T-cell (primary cell): ENCODE measurements at regions not wholly inside any gene's neighbourhood (a gene's known extent, or its start where the extent isn't known, plus 50 kb on each side); places are given as distances from the start of the nearest gene placed in this dataset.

Source experiments
- ATAC-seq, 4 experiments: fragments of 200-7000 bp in 3 of 4; fragments of 150-1000 bp in 1 of 4; cut with Tn5 transposase; replicated peaks in 1 of 4; 1 replicate in 3 of 4; 2 replicates in 1 of 4; pipeline ENCODE4 v1.10.0; 2021; ENCODE audit warnings: moderate library complexity in 3 of 4, mild to moderate bottlenecking in 2 of 4, moderate number of reproducible peaks in 1 of 4
- CTCF ChIA-PET, 2 donors: fragments of 300-600 bp; sonication (Branson Sonifier 250); formaldehyde crosslinking; loops; one replicate each; lab custom pipeline; 2022; ENCODE audit warnings: antibody characterized with exemption in 2 of 2; lab: Charles Lee
- POLR2A ChIA-PET, 2 donors: fragments of 300-600 bp; sonication (Branson Sonifier 250); formaldehyde crosslinking; loops; one replicate each; lab custom pipeline; 2022; ENCODE audit warnings: antibody characterized with exemption in 2 of 2; lab: Charles Lee
- DNase-seq, 35 experiments: peaks; one replicate each; pipeline versions ENCODE4 v3.0.0 to v3.0.0-alpha.2; 2013 to 2023
- H3K27ac ChIP-seq: one replicate; pipeline ENCODE4 v1.5.1; 2013; ENCODE audit warnings: low read length
- H3K27me3 ChIP-seq, 2 experiments: replicated peaks in 1 of 2; 1 replicate in 1 of 2; 2 replicates in 1 of 2; pipeline versions ENCODE4 v1.6.1 to v1.7.0; 2013; ENCODE audit warnings: low read length in 1 of 2, mixed read lengths in 1 of 2; ENCODE audit not compliant: control insufficient read depth in 2 of 2, insufficient read depth in 2 of 2; ENCODE audit errors: extremely low read depth in 1 of 2
- H3K36me3 ChIP-seq, 2 donors: 1 replicate in 1 of 2; 2 replicates in 1 of 2; pipeline versions ENCODE4 v1.6.1 to v1.7.0; 2013; ENCODE audit warnings: low read length in 1 of 2; ENCODE audit not compliant: control insufficient read depth in 2 of 2, insufficient read depth in 1 of 2; ENCODE audit errors: extremely low read depth in 1 of 2
- H3K4me1 ChIP-seq, 2 experiments: 1 replicate in 1 of 2; 2 replicates in 1 of 2; pipeline versions ENCODE4 v1.6.1 to v1.7.0; 2013; ENCODE audit warnings: low read length in 2 of 2, mixed read lengths in 1 of 2; ENCODE audit not compliant: insufficient read depth in 2 of 2, control insufficient read depth in 1 of 2; ENCODE audit errors: extremely low read depth in 1 of 2
- H3K4me3 ChIP-seq, 2 donors: 1 replicate in 1 of 2; 2 replicates in 1 of 2; pipeline versions ENCODE4 v1.5.1 to v1.7.0; 2013; ENCODE audit warnings: mild to moderate bottlenecking in 2 of 2, low read length in 1 of 2, moderate library complexity in 1 of 2; ENCODE audit not compliant: control insufficient read depth in 1 of 2; ENCODE audit errors: extremely low read depth in 1 of 2
- H3K9me3 ChIP-seq: 2 replicates; pipeline ENCODE4 v1.7.0; 2013
- H3K27ac Mint-ChIP-seq, 2 donors: one replicate each; pipeline ENCODE4 v1.8.0; 2020 to 2021; ENCODE audit warnings: mild to moderate bottlenecking in 2 of 2, mixed read lengths in 2 of 2
- H3K27me3 Mint-ChIP-seq, 2 donors: one replicate each; pipeline ENCODE4 v1.8.0; 2021 to 2022; ENCODE audit warnings: mixed read lengths in 2 of 2
- H3K36me3 Mint-ChIP-seq: one replicate; pipeline ENCODE4 v1.8.0; 2021; ENCODE audit warnings: mixed read lengths
- H3K4me1 Mint-ChIP-seq, 3 donors: one replicate each; pipeline ENCODE4 v1.8.0; 2020 to 2022; ENCODE audit warnings: mixed read lengths in 3 of 3, mild to moderate bottlenecking in 1 of 3
- H3K4me3 Mint-ChIP-seq, 3 donors: one replicate each; pipeline ENCODE4 v1.8.0; 2020 to 2022; ENCODE audit warnings: mild to moderate bottlenecking in 3 of 3, mixed read lengths in 3 of 3, moderate library complexity in 3 of 3
- H3K9me3 Mint-ChIP-seq, 3 donors: one replicate each; pipeline ENCODE4 v1.8.0; 2020 to 2022; ENCODE audit warnings: mixed read lengths in 3 of 3
- whole genome bisulfite sequencing: methylation state at CpG from one replicate; pipeline ENCODE4 v1.1.5; 2013; ENCODE audit warnings: missing lambda C conversion rate; ENCODE audit not compliant: insufficient coverage; 5-methylcytosine and 5-hydroxymethylcytosine counted together

- POLR2A ChIA-PET = no interaction called here
- peaks cover 0 to 2% of the 10 kb centered on the region in 2 donors for H3K27me3 Mint-ChIP-seq
- no peak for DNase-seq
- no peaks in the 10 kb centered on the region for H3K36me3 ChIP-seq
- no peak overlapping the region for H3K4me3 ChIP-seq
- H3K36me3 Mint-ChIP-seq = no peaks in the 10 kb centered on the region
- H3K4me1 ChIP-seq = no peaks in the 10 kb centered on the region
- peaks cover 0 to 11% of the 10 kb centered on the region in 2 experiments for H3K27me3 ChIP-seq
- H3K27ac ChIP-seq = no peak overlapping the region
- H3K9me3 ChIP-seq = no peaks in the 10 kb centered on the region
- H3K27ac Mint-ChIP-seq = no peak overlapping the region
- no peak overlapping the region for H3K4me3 Mint-ChIP-seq
- H3K4me1 Mint-ChIP-seq = peaks cover 4 to 19% (median 10%) of the 10 kb centered on the region in 3 donors
- CTCF ChIA-PET = interaction anchor here in 1 of 2 donors (0.6 kb wide), 1 partner anchor 84 kb away, joined by 7 read pairs; no protein-coding TSS in a partner anchor
- no peak for ATAC-seq
- H3K9me3 Mint-ChIP-seq = peaks cover 0 to 4% (median 0%) of the 10 kb centered on the region in 3 donors
These were observed 86.5 kb upstream of the KLF3 start for GRCh38 chr4:38577462-38577861.

GRCh38 chr4:38581426-38582106 lies 82.4 kb upstream of the KLF3 start:
- Histone ChIP-seq H3K27ac (no peak overlapping the region), H3K27me3 (no peaks in the 10 kb centered on the region), H3K36me3 (no peaks in the 10 kb centered on the region), H3K9me3 (no peaks in the 10 kb centered on the region), H3K4me3 (no peak overlapping the region), H3K4me1 (peaks cover 0 to 6% of the 10 kb centered on the region in 2 experiments)
- Mint-ChIP-seq H3K9me3 (peaks cover 0 to 4% (median 0%) of the 10 kb centered on the region in 3 donors), H3K27ac (no peak overlapping the region), H3K36me3 (no peaks in the 10 kb centered on the region), H3K4me1 (peaks cover 10 to 19% (median 17%) of the 10 kb centered on the region in 3 donors), H3K4me3 (no peak overlapping the region), H3K27me3 (no peaks in the 10 kb centered on the region)
- ChIA-PET CTCF (interaction anchor here in 1 of 2 donors (0.9 kb wide), 1 partner anchor 73 kb away, joined by 3 read pairs; no protein-coding TSS in a partner anchor), POLR2A (interaction anchor here in 1 of 2 donors (0.6 kb wide), 1 partner anchor 73 kb away, joined by 8 read pairs; no protein-coding TSS in a partner anchor)
- WGBS = no CpG with 5 or more reads among the region's 6 CpGs
- ATAC-seq (no peak), DNase-seq (no peak)

GRCh38 chr4:38582445-38582844 lies 81.6 kb upstream of the KLF3 start:
- WGBS = no CpG with 5 or more reads among the region's 1 CpG
- Histone ChIP-seq H3K9me3 (no peaks in the 10 kb centered on the region), H3K27ac (no peak overlapping the region), H3K36me3 (no peaks in the 10 kb centered on the region), H3K4me3 (no peak overlapping the region), H3K27me3 (no peaks in the 10 kb centered on the region), H3K4me1 (peaks cover 0 to 6% of the 10 kb centered on the region in 2 experiments)
- Mint-ChIP-seq H3K36me3 (no peaks in the 10 kb centered on the region), H3K27me3 (no peaks in the 10 kb centered on the region), H3K4me1 (peaks cover 12 to 19% (median 17%) of the 10 kb centered on the region in 3 donors), H3K9me3 (peaks cover 0 to 4% (median 0%) of the 10 kb centered on the region in 3 donors), H3K27ac (peak overlapping the region; percentile 27 to 85), H3K4me3 (no peak overlapping the region)
- DNase-seq (no peak), ATAC-seq (no peak)
- POLR2A ChIA-PET = no interaction called here
- CTCF ChIA-PET = no interaction called here

GRCh38 chr4:38582889-38583470 lies 81.0 kb upstream of the KLF3 start:
- peak in 1 of 4 experiments; percentile 70 for ATAC-seq
- H3K27me3 ChIP-seq = no peaks in the 10 kb centered on the region
- peaks cover 0 to 4% (median 0%) of the 10 kb centered on the region in 3 donors for H3K9me3 Mint-ChIP-seq
- no peak overlapping the region for H3K4me3 Mint-ChIP-seq
- H3K4me1 ChIP-seq = peaks cover 0 to 6% of the 10 kb centered on the region in 2 experiments
- H3K4me1 Mint-ChIP-seq = peaks cover 12 to 19% (median 17%) of the 10 kb centered on the region in 3 donors
- ChIA-PET POLR2A (no interaction called here), CTCF (no interaction called here)
- no peaks in the 10 kb centered on the region for H3K36me3 ChIP-seq
- H3K4me3 ChIP-seq = no peak overlapping the region
- peak in 2 of 35 experiments; percentile 9 to 27 for DNase-seq
- peak overlapping the region; percentile 35 for H3K27ac ChIP-seq
- no peaks in the 10 kb centered on the region for H3K27me3 Mint-ChIP-seq
- H3K9me3 ChIP-seq = no peaks in the 10 kb centered on the region
- H3K27ac Mint-ChIP-seq = peak overlapping the region; percentile 73 to 85
- no CpG with 5 or more reads among the region's 3 CpGs for WGBS
- H3K36me3 Mint-ChIP-seq = no peaks in the 10 kb centered on the region

- DNase-seq = no peak
- Mint-ChIP-seq H3K27ac (no peak overlapping the region), H3K27me3 (no peaks in the 10 kb centered on the region), H3K4me1 (peaks cover 12 to 19% (median 17%) of the 10 kb centered on the region in 3 donors), H3K36me3 (no peaks in the 10 kb centered on the region), H3K4me3 (no peak overlapping the region), H3K9me3 (no peaks in the 10 kb centered on the region)
- peaks cover 0 to 6% of the 10 kb centered on the region in 2 experiments for H3K4me1 ChIP-seq
- CTCF ChIA-PET = interaction anchor here in 1 of 2 donors (0.7 kb wide), 1 partner anchor 32 kb away, joined by 4 read pairs; no protein-coding TSS in a partner anchor
- H3K4me3 ChIP-seq = no peak overlapping the region
- no peak for ATAC-seq
- H3K27ac ChIP-seq = no peak overlapping the region
- no peaks in the 10 kb centered on the region for H3K36me3 ChIP-seq
- WGBS = no CpG with 5 or more reads among the region's 1 CpG
- no peaks in the 10 kb centered on the region for H3K27me3 ChIP-seq
- no peaks in the 10 kb centered on the region for H3K9me3 ChIP-seq
- POLR2A ChIA-PET = interaction anchor here in 1 of 2 donors (0.7 kb wide), 1 partner anchor 117 kb away, joined by 3 read pairs; no protein-coding TSS in a partner anchor
These were observed 78.1 kb upstream of the KLF3 start for GRCh38 chr4:38585871-38586270.

- Histone ChIP-seq H3K4me3 (no peak overlapping the region), H3K27me3 (no peaks in the 10 kb centered on the region), H3K4me1 (peaks cover 0 to 6% of the 10 kb centered on the region in 2 experiments), H3K27ac (no peak overlapping the region), H3K9me3 (no peaks in the 10 kb centered on the region), H3K36me3 (no peaks in the 10 kb centered on the region)
- DNase-seq = no peak
- Mint-ChIP-seq H3K27me3 (no peaks in the 10 kb centered on the region), H3K4me3 (no peak overlapping the region), H3K4me1 (peaks cover 12 to 16% (median 15%) of the 10 kb centered on the region in 3 donors), H3K9me3 (no peaks in the 10 kb centered on the region), H3K36me3 (peaks cover 7% of the 10 kb centered on the region), H3K27ac (no peak overlapping the region)
- CTCF ChIA-PET = no interaction called here
- POLR2A ChIA-PET = no interaction called here
- ATAC-seq = no peak
These were observed 76.9 kb upstream of the KLF3 start for GRCh38 chr4:38587106-38587505.
